Body of pancreas (tissue), 4 donors: ENCODE measurements at regions not wholly inside any gene's neighbourhood (a gene's known extent, or its start where the extent isn't known, plus 50 kb on each side); places are given as distances from the start of the nearest gene placed in this dataset.

Experiments used
- CTCF ChIP-seq, 7 experiments: fragments of 450-650 bp in 4 of 7; fragments of 200-600 bp in 3 of 7; sonication (generic) in 3 of 7; IDR thresholded peaks; one replicate each; pipeline ENCODE4 v1.5.1; 2016 to 2019; ENCODE audit warnings: antibody characterized with exemption in 7 of 7
- POLR2A ChIP-seq, 3 donors: fragments of 450-650 bp; IDR thresholded peaks; one replicate each; pipeline ENCODE4 v1.6.1; 2016; ENCODE audit warnings: antibody characterized with exemption in 3 of 3, mild to moderate bottlenecking in 2 of 3

GRCh38 chr9:79300068-79300467, 271.7 kb upstream of the TLE4 start:
- TF ChIP-seq CTCF (IDR thresholded peaks at IDR 0.05) (no peak), POLR2A (IDR thresholded peaks at IDR 0.05) (no peak)
